ENCODE measurements at regions not wholly inside any gene's neighbourhood (a gene's known extent, or its start where the extent isn't known, plus 50 kb on each side); places are given as distances from the start of the nearest gene placed in this dataset.

- H3K4me3 Mint-ChIP-seq: no peak overlapping the region
- no peak for TF ChIP-seq CTCF (IDR thresholded peaks at IDR 0.05)
- no peak for ATAC-seq (ENCODE audit: low read depth)
- H3K9me3 Mint-ChIP-seq: no peaks in the 10 kb centered on the region
- intact Hi-C loops (cut with micrococcal nuclease): no loop called here
- no peak overlapping the region for H3K27ac Mint-ChIP-seq
- no peak for DNase-seq
- POLR2A ChIA-PET: no interaction called here
- CTCF ChIA-PET: no interaction called here
- H3K4me1 Mint-ChIP-seq: no peaks in the 10 kb centered on the region
- H3K27me3 Mint-ChIP-seq: no peaks in the 10 kb centered on the region
- no peaks in the 10 kb centered on the region for H3K36me3 Mint-ChIP-seq (ENCODE audit: low read depth)
These were observed 250.6 kb upstream of the RRP15 start for GRCh38 chr1:218034468-218034867.

- Mint-ChIP-seq H3K4me1 (no peaks in the 10 kb centered on the region), H3K27me3 (no peaks in the 10 kb centered on the region), H3K36me3 (ENCODE audit: low read depth) (no peaks in the 10 kb centered on the region), H3K4me3 (no peak overlapping the region), H3K9me3 (no peaks in the 10 kb centered on the region), H3K27ac (no peak overlapping the region)
- ATAC-seq (ENCODE audit: low read depth): no peak
- CTCF ChIA-PET: no interaction called here
- intact Hi-C loops (cut with micrococcal nuclease): no loop called here
- DNase-seq: no peak
- TF ChIP-seq CTCF (IDR thresholded peaks at IDR 0.05): no peak
- POLR2A ChIA-PET: no interaction called here
These were observed 236.2 kb upstream of the RRP15 start for GRCh38 chr1:218048828-218049420.

- no peak for ATAC-seq (ENCODE audit: low read depth)
- CTCF ChIA-PET: no interaction called here
- H3K27ac Mint-ChIP-seq: no peak overlapping the region
- no peaks in the 10 kb centered on the region for H3K27me3 Mint-ChIP-seq
- no peak for DNase-seq
- intact Hi-C loops (cut with micrococcal nuclease): no loop called here
- H3K9me3 Mint-ChIP-seq: no peaks in the 10 kb centered on the region
- POLR2A ChIA-PET: no interaction called here
- H3K4me3 Mint-ChIP-seq: no peak overlapping the region
- H3K36me3 Mint-ChIP-seq (ENCODE audit: low read depth): no peaks in the 10 kb centered on the region
- no peaks in the 10 kb centered on the region for H3K4me1 Mint-ChIP-seq
- TF ChIP-seq CTCF (IDR thresholded peaks at IDR 0.05): no peak
These were observed 235.5 kb upstream of the RRP15 start for GRCh38 chr1:218049641-218050040.

GRCh38 chr1:218058730-218059129, 226.4 kb upstream of the RRP15 start:
- no peaks in the 10 kb centered on the region for H3K36me3 Mint-ChIP-seq (ENCODE audit: low read depth)
- H3K4me3 Mint-ChIP-seq: no peak overlapping the region
- H3K27me3 Mint-ChIP-seq: no peaks in the 10 kb centered on the region
- no peak for DNase-seq
- no peaks in the 10 kb centered on the region for H3K4me1 Mint-ChIP-seq
- POLR2A ChIA-PET: no interaction called here
- H3K27ac Mint-ChIP-seq: no peak overlapping the region
- intact Hi-C loops (cut with micrococcal nuclease): loop anchor here (5.0 kb wide), 1 partner anchor 51 kb away; no protein-coding TSS in a partner anchor
- H3K9me3 Mint-ChIP-seq: no peaks in the 10 kb centered on the region
- CTCF ChIA-PET: no interaction called here
- ATAC-seq (ENCODE audit: low read depth): no peak
- TF ChIP-seq CTCF (IDR thresholded peaks at IDR 0.05): no peak

GRCh38 chr1:218064426-218064825, 220.7 kb upstream of the RRP15 start:
- no peak for ATAC-seq (ENCODE audit: low read depth)

More at GRCh38 chr1:218064426-218064825, 220.7 kb upstream of the RRP15 start:
- ChIA-PET POLR2A (no interaction called here), CTCF (no interaction called here)
- H3K4me1 Mint-ChIP-seq: no peaks in the 10 kb centered on the region
- no peaks in the 10 kb centered on the region for H3K9me3 Mint-ChIP-seq
- no peak overlapping the region for H3K4me3 Mint-ChIP-seq
- no peak for TF ChIP-seq CTCF (IDR thresholded peaks at IDR 0.05)
- no peak overlapping the region for H3K27ac Mint-ChIP-seq
- H3K36me3 Mint-ChIP-seq (ENCODE audit: low read depth): no peaks in the 10 kb centered on the region
- DNase-seq: no peak
- H3K27me3 Mint-ChIP-seq: no peaks in the 10 kb centered on the region
- intact Hi-C loops (cut with micrococcal nuclease): no loop called here
